Esophagus muscularis mucosa (tissue), 4 donors: ENCODE measurements at regions not wholly inside any gene's neighbourhood (a gene's known extent, or its start where the extent isn't known, plus 50 kb on each side); places are given as distances from the start of the nearest gene placed in this dataset.

Source experiments
- EP300 ChIP-seq: sonication (generic); formaldehyde crosslinking; IDR thresholded peaks from one replicate; pipeline ENCODE4 v1.6.1; 2017; ENCODE audit warnings: antibody characterized with exemption
- POLR2A ChIP-seq: fragments of 450-650 bp; IDR thresholded peaks from one replicate; pipeline ENCODE4 v1.6.1; 2017; ENCODE audit warnings: antibody characterized with exemption, moderate library complexity, mild to moderate bottlenecking, low read depth
- POLR2AphosphoS5 ChIP-seq, 2 donors: sonication (generic); formaldehyde crosslinking; IDR thresholded peaks; one replicate each; pipeline ENCODE4 v1.6.1; 2017; ENCODE audit warnings: antibody characterized with exemption in 2 of 2
- TF ChIP-seq, protein P1 (sequence below), 3 experiments: fragments of 200-600 bp in 2 of 3; fragments of 450-650 bp in 1 of 3; sonication (generic) in 2 of 3; IDR thresholded peaks; one replicate each; pipeline ENCODE4 v1.5.1; 2017 to 2019; ENCODE audit warnings: antibody characterized with exemption in 3 of 3, mild to moderate bottlenecking in 2 of 3, moderate library complexity in 1 of 3

DNA sequence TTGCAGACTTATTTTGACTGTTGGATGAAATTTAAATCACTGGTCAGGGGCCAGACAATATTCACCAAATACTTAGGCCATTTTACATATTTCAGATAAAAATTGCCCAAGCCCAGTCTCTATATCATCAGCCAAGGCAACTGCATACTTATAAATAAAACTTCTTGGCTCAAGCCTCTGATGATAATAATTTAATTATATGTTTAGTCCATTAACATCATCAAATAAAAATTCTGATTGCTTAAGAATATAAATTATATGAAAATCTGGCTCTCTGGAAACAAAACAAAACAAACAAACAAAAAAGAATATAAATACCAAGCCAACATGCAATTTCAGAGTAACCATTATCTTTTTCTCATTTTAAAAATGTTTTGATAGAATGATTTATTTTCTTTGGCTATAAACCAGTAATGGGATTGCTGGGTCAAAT is 165.2 kb downstream of the BTG1 start:
- TF ChIP-seq POLR2A (no peak), POLR2AphosphoS5 (IDR thresholded peaks at IDR 0.05) (no peak), EP300 (no peak)
- TF ChIP-seq, protein P1, sequence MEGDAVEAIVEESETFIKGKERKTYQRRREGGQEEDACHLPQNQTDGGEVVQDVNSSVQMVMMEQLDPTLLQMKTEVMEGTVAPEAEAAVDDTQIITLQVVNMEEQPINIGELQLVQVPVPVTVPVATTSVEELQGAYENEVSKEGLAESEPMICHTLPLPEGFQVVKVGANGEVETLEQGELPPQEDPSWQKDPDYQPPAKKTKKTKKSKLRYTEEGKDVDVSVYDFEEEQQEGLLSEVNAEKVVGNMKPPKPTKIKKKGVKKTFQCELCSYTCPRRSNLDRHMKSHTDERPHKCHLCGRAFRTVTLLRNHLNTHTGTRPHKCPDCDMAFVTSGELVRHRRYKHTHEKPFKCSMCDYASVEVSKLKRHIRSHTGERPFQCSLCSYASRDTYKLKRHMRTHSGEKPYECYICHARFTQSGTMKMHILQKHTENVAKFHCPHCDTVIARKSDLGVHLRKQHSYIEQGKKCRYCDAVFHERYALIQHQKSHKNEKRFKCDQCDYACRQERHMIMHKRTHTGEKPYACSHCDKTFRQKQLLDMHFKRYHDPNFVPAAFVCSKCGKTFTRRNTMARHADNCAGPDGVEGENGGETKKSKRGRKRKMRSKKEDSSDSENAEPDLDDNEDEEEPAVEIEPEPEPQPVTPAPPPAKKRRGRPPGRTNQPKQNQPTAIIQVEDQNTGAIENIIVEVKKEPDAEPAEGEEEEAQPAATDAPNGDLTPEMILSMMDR (IDR thresholded peaks at IDR 0.05), result no peak
